ENCODE measurements at regions not wholly inside any gene's neighbourhood (a gene's known extent, or its start where the extent isn't known, plus 50 kb on each side); places are given as distances from the start of the nearest gene placed in this dataset.
"Not testable (repeated sequence)": the region's sequence is repeated elsewhere in the genome, so short reads cannot be mapped to it uniquely, and the experiment has no call there.

DNA sequence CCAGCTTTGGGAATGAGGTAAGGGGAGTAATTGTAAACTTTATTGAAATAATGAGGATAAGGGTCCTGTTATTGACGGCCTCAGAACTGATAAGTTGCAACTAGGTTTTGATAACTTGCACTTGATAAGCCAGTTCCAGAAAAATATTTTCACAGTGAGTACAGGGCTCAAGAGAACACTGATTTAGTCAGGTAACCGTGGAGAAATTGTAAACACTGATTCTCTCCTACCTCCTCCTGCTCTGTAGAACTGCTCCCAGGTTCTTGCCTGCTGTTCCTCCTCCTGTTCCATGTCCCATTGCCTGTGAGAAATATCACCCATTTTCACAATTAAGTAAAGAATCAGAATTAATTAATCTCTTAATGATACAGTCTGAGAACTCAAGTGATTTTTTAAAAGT is 55.0 kb upstream of the CXXC4 start:
- intact Hi-C loops (cut with DNase I), result no loop called here
- ATAC-seq (ENCODE audit: poor library complexity), result no peak

DNA sequence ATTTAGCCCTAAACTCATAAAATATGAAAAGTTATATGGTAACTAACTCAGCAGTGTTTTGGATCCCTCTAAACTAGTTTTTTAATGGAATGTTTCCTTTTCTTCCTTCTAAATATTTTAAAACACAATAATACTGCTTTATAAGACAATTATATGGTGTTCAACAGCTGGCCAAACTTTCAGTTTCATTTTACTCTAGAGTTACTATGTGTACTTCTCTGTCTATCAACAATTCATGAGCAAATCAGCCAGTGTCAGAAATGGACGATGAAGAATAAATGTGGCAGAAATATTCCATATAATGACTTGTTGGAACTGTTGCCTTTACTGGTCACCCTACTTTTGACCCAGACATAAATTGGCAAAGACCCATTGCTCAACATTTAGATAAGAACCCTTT is 64.8 kb upstream of the CXXC4 start:
- intact Hi-C loops (cut with DNase I), result no loop called here
- ATAC-seq (ENCODE audit: poor library complexity) (no peak), DNase-seq (no peak)

More for the DNA sequence above, 55.0 kb upstream of the CXXC4 start:
- DNase-seq, result no peak

DNA sequence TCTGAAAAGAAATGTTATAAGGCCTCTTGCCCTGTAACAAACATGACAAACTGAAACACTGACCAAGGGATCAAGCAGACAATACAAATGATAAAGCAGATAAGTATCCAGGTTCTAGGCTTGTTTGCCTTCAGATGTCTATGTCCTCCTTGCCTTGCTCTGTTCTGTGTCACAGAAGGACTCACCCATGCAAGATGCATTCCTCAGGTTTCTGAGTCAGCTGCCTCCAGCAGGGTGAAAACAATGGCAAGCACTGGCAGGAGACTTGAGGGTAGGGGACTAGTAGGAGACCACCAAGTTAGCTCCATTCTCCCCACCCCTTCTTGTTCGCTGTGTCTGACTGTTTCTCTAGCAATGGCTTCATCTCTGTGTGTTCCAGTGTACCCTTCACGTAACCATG is 76.6 kb upstream of the CXXC4 start:
- intact Hi-C loops (cut with DNase I), result no loop called here
- DNase-seq (no peak), ATAC-seq (ENCODE audit: poor library complexity) (no peak)

DNA sequence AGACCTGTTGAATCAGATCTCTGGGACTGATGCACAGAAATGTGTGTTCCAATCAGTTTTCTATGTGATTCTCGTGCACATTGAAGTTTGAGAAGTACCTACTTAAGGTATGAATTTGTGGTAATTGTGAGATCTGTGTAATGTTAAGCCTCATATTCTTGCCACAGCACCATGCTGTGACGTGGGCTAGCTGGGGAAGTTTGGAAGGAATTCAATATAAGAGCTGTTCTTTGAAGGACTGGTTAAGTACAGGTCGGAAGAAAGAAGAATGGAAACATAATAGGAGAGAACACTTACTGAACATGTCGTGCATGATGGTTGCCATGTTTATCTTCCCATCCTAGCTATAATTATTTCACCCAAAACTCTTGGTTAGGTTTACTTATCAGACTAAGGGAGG is 79.7 kb upstream of the CXXC4 start:
- DNase-seq, result no peak
- ATAC-seq (ENCODE audit: poor library complexity), result no peak
- intact Hi-C loops (cut with DNase I), result no loop called here

DNA sequence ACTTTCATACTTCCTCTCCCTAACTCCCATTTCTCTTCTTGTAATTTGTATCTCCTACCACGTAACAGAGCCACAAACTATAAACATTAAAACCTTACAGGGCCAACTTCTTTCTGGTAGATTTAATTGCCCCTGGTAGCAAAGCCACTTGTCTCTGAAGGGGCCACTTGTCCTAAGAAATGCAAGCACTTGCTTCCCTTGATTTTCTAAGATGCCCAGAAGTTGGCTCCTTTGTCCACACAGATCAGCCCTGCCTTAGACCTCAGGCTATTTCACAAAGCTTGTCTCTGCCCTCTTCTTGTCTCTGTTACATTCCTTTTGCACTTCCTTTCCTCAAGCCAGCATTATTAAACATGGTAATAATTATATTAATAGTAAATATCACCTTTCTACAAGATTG is 80.6 kb upstream of the CXXC4 start:
- DNase-seq, result no peak
- ATAC-seq (ENCODE audit: poor library complexity), result no peak
- intact Hi-C loops (cut with DNase I), result no loop called here

DNA sequence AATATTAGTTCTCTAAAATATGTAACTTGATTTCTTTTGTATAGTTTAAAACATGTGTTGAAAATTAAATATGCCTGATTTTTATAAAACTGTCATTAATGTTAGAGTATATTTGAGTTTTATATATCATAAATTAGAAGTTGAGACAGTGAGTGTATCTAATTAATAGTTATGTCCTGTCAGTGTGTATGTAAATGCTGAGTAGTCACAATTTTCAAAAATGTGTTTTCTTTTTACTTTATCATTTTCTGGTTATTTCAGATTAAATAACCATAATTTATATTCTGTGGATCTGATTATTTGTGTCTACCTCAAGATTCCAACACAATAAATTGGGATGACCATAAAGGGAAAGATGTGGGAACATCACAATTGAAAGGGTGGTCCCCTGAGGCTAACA is 82.7 kb upstream of the CXXC4 start:
- no peak for DNase-seq
- intact Hi-C loops (cut with DNase I), result no loop called here
- no peak for ATAC-seq (ENCODE audit: poor library complexity)

DNA sequence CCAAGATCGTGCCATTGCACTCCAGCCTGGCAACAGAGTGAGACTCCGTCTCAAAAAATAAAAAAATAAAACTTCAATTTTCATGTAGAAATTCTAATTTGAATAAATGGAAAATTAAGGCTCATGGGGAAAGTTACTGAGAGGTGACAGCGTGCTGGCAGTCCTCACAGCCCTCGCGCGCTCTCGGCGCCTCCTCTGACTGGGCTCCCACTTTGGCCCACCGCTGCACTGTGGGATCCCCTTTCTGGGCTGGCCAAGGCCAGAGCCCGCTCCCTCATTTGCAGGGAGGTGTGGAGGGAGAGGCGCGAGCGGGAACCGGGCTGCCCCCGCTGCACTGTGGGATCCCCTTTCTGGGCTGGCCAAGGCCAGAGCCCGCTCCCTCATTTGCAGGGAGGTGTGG is 86.8 kb upstream of the CXXC4 start:
- DNase-seq; ATAC-seq (ENCODE audit: poor library complexity); intact Hi-C loops (cut with DNase I): not testable (repeated sequence)

DNA sequence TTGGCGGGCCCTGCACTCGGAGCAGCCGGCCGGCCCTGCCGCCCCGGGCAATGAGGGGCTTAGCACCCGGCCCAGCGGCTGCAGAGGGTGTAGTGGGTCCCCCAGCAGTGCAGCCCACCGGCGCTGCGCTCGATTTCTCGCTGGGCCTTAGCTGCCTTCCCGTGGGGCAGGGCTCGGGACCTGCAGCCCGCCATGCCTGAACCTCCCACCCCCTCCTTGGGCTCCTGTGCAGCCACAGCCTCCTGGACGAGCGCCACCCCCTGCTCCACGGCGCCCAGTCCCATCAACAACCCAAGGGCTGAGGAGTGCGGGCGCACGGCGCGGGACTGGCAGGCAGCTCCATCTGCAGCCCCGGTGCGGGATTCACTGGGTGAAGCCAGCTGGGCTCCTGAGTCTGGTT is 87.4 kb upstream of the CXXC4 start:
- intact Hi-C loops (cut with DNase I); ATAC-seq (ENCODE audit: poor library complexity); DNase-seq: not testable (repeated sequence)

DNA sequence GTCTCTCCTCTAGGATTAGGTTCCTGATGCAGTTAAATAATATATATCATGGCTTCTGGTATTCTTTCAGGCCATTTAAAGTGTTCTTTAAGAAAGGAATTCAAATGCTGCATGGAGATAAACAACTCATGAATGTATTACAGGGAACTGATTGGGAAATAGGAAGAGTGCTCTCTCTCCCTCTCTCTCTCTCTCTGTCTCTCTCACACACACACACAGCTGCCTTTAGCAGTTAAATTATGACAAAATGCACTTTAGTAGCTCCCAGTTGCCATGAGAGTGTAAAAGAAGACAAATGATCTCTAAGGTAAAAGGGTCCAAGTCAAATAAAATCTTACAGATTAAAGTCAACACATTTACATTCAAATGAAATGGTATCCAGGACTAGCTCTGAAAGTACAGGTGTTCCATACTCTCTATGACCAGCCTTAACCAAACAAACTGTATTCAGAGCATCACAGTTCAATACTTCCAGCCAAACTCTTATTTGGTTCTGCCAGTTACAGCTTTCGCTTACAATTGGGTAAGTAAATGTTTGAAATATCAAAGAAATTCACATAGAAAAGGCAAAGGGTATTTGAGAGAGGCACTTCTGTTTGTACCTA is 94.7 kb upstream of the CXXC4 start:
- DNase-seq (no peak), ATAC-seq (ENCODE audit: poor library complexity) (no peak)
- intact Hi-C loops (cut with DNase I), result no loop called here

DNA sequence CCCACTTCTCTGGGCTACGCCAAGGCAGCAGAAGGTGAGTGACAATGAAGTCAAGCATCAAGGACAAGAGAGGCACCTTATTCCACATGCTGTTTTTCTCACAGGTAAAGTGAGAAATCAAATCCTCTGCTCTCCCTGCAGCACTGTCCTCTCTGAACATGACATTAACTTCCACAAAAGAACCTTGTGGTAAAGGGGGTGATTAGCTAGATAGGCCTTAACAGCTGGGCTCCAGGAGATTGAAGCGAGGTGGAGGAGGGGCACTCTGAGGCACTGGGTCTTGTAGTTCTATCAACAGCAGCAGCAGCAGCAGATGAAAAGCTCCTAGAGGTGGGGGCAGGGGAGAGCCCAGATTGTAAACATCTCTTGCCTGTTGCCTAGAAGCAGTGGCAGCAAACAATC is 96.8 kb upstream of the CXXC4 start:
- ATAC-seq (ENCODE audit: poor library complexity), result peak; percentile 96
- intact Hi-C loops (cut with DNase I), result no loop called here
- DNase-seq, result no peak

DNA sequence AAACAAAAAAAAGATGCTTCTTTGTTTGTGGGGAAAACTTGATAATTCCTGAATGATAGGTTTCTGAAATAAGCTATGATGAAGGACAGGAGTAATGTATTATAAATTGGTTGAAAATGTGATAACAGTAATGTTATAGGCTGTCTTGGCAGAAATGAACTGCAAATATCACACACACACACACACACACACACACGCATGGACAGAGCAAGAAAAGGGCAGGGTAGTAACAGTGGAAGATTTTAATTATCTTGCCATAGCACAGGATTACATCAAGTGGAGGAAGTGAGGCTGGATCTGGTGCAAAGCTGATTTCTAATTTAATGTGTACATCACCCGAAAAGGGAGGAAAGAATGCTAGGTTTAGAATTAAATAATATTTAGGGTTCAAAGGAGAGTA is 97.5 kb upstream of the CXXC4 start:
- DNase-seq, result no peak

DNA sequence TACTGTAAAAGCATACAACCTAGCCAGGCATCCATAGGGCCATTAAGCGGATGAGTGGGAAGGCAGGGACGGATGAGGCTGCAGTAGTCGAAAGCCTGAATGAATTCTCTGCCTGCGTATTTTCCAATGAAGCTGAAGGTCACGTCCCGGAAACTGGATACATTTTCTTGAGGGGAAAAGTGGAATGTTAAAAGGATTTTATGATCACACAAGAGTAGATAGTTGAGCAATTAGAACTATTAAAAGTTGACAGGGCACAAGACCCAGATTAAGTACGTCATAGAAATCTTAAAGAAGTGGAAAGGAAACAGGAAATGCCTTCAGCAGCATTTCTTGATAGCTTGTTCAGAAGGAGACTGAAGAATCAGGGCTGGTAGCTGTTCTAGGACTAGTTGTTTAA is 98.3 kb upstream of the CXXC4 start:
- DNase-seq (no peak), ATAC-seq (ENCODE audit: poor library complexity) (peak; percentile 38)
- intact Hi-C loops (cut with DNase I), result no loop called here

More for the DNA sequence above, 97.5 kb upstream of the CXXC4 start:
- ATAC-seq (ENCODE audit: poor library complexity), result peak; percentile 28
- intact Hi-C loops (cut with DNase I), result no loop called here

DNA sequence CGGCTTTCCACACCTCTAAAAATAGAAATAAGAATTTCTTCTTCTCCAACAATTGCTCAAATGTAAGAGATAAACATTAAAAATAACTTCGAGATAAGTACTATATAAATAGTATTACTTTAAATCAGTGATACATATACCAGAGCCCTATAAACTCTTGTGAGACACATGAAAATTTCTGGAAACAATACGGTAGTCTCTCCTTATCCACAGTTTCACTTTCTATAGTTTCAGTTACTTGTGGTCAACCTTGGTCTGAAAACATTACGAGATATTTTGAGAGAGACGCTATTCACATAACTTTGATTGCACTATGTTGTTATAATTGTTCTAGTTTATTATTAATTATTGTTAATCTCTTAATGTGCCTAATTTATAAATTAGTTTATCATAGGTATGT is 101.5 kb upstream of the CXXC4 start:
- no peak for DNase-seq
- intact Hi-C loops (cut with DNase I), result no loop called here
- ATAC-seq (ENCODE audit: poor library complexity), result no peak

DNA sequence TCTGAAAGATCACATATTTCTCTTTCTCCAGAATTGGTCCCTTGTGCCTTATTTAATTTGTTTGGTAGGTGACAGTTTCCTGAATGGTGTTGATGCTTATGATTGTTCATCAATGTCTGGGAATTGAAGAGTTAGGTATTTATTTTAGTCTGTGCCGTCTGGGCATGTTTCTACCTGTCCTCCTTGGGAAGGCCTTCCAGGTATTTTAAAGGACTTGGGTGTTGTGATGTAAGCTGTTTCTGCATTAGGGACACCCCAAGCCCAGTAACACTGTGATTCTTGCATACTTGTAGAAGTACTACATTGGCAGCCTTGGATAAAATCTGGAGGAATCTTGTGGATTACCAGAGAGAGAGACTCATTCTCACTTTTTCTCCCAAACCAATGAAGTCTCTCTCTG is 120.8 kb upstream of the CXXC4 start:
- intact Hi-C loops (cut with DNase I), result no loop called here
- ATAC-seq (ENCODE audit: poor library complexity) (no peak), DNase-seq (no peak)

DNA sequence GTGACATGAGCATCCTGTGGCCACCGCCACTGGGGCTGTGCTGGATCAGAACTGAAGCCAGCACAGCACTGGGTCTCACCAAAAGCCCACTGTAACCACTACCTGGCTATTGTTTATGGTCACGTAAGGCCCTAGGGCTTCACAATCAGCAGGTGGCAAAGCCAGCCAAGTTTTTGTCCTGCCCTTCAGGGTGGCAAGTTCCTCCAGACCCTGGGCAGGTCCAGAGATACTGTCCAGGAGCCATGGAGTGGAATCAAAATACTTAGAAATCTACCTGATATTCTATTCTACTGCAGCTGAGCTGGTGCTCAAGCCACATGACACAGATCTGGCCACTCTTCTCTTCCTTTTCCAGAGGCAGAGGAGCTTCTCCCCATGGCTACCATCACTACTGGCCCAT is 121.2 kb upstream of the CXXC4 start:
- intact Hi-C loops (cut with DNase I), result no loop called here
- ATAC-seq (ENCODE audit: poor library complexity) (peak; percentile 33), DNase-seq (no peak)

DNA sequence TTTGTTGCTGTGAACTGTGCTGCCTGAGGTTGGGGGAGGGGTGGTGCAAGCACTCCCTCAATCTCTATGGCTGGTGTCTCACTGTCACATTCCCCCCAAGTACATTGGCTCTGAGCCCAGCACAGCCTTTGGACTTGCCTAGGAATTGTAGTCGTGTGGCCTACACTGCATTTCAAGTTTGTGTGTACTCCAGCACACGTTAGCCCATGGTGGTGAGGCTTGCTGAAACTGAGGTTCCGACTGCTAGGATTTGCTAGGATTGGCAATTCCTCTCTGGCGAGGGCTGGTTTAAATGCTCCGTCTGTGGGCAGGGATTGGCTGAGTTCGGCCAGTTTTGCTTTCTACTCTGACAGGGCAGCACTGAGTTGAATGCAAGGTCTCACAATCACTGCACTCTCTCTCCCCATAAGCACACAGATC is 121.7 kb upstream of the CXXC4 start:
- ATAC-seq (ENCODE audit: poor library complexity), result peak; percentile 97
- peak; percentile 62 for DNase-seq
- intact Hi-C loops (cut with DNase I), result no loop called here

DNA sequence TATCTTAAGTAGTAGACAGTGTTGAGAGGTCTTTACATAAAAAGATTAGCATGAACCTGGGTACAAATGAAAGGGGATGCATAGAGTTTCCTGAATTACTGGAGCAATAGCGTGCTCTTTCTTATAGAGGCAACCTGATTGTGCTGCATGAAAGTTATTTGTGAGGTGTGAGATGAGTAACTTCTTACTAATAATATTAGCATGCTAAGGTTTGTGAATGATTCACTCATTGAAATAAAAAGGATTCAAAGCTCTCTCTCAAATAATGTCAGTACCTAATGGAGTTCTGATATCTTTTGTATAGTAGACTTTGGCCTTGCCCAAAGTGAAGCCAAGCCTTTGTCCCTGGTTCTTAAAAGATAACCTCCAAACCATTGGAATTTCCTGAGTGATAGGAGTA is 131.0 kb upstream of the CXXC4 start:
- DNase-seq (no peak), ATAC-seq (ENCODE audit: poor library complexity) (no peak)
- intact Hi-C loops (cut with DNase I), result no loop called here

DNA sequence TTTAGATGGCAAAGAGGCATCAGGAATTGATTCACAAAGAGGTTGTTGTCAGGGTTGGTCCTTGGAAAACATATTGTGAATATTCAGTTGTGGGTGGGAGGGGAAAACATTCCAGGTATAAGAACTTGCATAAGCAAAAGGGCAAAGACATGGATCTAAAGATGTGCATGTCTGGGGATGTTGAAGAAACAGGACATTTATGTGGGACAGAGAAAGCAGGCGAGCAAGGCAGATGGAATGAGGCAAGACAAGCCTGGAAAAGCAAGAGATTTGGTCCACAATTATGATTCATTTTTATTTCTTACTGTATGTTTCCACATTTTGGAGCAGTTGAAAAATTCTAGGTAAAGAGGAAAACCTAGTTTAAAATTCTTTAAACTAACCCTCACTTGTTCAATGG is 134.9 kb upstream of the CXXC4 start:
- intact Hi-C loops (cut with DNase I), result no loop called here
- ATAC-seq (ENCODE audit: poor library complexity) (no peak), DNase-seq (no peak)

DNA sequence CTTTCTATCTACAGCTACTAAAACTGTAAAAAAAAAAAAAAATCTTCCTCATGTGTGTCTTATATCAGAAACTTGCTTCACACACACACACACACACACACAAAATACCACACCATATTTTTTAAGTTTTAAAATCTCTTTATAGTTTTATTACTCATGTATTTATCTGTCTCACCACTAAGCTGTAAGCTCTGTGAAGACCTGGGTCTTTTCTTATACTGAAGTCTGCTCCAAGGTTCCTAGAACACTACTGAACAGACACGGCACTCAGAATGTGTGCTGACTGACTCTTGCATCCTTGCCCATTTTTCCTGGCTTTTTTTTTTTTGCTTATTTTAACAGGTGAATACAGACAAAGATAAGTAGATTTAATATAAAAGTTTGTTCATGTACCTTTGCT is 135.6 kb upstream of the CXXC4 start:
- DNase-seq (no peak), ATAC-seq (ENCODE audit: poor library complexity) (no peak)
- intact Hi-C loops (cut with DNase I), result no loop called here

DNA sequence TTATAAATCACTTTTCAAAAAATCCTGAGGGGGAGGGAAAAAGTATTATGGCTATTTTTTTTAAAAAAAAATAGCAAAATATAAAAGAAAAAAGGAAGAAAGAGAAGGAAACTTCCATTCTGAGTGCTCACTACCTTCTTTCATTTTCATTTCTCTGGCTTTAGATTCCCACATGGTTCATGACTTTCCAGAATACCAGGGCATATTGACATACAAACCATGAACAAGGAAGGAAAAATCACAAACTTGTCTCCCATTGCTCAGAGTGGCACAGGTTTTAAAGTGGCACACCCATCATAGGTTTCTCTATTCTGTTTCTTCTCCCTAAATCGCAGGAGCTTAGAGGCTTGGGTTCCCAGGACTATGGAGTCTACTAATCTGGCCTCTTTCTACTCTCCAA is 136.3 kb upstream of the CXXC4 start:
- intact Hi-C loops (cut with DNase I), result no loop called here
- ATAC-seq (ENCODE audit: poor library complexity) (no peak), DNase-seq (no peak)

DNA sequence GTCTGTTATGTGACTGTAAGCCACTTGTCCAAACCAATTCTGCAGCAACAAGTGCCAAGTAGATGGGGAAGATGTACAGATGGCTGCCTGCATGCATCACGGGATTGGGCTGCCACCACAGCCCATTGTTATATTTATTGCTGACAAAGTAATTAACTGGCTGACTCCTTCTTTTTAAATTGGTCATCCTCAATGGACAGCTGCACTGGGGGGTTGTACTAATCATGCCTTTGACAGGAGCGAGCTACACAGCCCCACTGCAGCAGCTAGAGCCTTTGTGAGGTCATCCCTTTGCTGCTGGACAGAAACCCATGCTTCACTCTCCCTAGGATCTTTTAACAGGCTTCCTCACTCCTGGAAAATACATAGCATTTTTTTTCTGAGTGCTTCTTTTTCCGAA is 146.7 kb upstream of the CXXC4 start:
- ATAC-seq (ENCODE audit: poor library complexity) (no peak), DNase-seq (no peak)
- intact Hi-C loops (cut with DNase I), result no loop called here

Measured in Right ventricle myocardium superior (tissue), 1 donor.